SK-N-DZ (cell line): ENCODE measurements at regions not wholly inside any gene's neighbourhood (a gene's known extent, or its start where the extent isn't known, plus 50 kb on each side); places are given as distances from the start of the nearest gene placed in this dataset.

Experiments
- DNase-seq: peaks from one replicate; pipeline ENCODE4 v3.0.0-alpha.2; 2015; ENCODE audit warnings: low spot score

GRCh38 chr2:41720331-41721251 is 327.2 kb upstream of the PKDCC start:
- DNase-seq = no peak

DNA sequence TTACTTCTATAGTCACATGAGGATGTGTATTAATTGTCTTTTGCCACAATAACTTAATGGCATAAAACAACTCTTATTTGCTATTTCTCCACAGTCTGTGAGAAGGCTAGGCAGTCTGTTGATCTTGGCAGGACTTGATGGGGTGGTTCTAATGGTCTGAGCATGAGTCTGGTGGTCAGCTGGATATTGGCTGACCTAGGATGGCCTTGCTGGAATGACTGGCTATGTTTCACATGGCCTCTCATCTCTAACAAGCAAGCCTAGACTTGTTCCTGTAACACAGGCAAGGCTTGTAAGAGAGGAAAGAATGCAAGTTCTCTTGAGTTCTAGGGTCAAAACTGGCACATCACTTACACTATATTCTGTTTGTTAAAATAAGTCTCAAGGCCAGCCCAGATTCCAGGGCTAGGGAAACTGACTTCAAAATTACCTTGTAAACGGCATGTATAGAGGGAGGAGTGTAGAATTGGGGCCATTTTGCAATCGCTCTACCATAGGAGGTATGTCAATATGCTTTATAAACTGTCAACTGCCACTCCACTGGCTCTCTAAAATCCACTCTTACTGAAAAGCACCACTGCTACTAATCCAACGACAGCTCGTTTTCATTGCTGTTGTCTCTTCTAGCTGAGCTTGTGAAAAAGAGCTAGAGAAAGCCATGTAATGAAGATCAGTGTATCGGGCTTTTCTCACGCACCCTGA is 325.0 kb upstream of the PKDCC start:
- DNase-seq = no peak

DNA sequence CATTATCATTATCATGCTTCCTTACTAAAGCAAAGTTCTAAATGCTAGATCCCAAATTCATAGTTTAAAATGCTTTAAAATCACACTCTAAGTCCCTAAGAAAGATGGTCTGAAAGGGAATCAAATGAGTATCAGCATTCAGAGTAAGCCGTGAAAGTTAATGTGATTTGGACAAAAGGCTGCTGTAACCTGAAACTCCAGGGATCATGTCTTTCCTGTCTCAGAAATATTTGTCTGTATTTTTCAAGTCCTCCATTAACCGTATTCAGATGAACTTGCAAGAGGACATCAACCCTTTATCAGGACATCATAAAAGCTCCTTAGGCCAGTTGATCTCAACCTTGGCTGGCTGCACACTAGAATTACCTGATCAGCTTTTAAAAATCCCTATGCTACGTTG is 324.3 kb upstream of the PKDCC start:
- DNase-seq = peak; percentile 70

GRCh38 chr2:41724465-41724864 is 323.4 kb upstream of the PKDCC start:
- peak; percentile 78 for DNase-seq

DNA sequence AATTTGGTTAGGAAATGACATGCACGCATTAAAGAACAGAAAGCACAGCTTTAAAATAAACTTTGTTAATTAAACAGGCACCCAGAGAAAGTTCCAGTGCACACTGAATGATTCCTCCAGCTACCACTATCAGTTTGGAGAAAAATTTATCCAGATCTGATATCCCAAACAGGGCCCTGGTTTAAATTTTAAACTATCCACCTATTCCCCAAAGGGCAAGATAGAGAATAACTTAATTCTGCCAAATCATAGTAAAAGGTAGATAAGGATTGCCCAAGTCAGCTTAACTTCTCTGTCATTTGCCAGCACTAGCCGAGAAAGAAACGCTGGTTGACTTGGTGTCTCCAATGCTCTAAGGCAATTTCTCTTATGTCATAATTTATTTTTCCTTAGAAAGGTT is 321.9 kb upstream of the PKDCC start:
- no peak for DNase-seq

DNA sequence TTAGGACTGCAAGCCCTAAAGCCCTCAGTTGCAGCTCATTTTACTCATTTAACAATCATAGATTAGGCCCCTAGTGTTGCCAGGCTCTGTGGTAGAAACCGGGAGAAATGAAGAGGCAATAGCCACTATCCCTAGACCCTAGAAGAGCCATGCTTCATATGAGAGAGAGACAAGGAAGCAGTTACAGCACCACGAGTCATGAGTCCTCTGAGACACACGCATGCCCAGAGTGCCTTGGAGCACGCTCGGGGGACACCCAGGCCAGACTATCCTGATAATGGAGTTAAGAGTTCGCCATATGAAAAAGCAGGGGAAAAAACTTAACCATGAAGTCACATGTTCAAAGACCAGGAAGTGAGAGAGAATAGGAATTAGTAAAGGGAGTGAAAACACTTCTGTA is 321.5 kb upstream of the PKDCC start:
- DNase-seq = no peak

GRCh38 chr2:41727152-41727551 is 320.7 kb upstream of the PKDCC start:
- no peak for DNase-seq

GRCh38 chr2:41727711-41728110 is 320.1 kb upstream of the PKDCC start:
- peak; percentile 84 for DNase-seq

DNA sequence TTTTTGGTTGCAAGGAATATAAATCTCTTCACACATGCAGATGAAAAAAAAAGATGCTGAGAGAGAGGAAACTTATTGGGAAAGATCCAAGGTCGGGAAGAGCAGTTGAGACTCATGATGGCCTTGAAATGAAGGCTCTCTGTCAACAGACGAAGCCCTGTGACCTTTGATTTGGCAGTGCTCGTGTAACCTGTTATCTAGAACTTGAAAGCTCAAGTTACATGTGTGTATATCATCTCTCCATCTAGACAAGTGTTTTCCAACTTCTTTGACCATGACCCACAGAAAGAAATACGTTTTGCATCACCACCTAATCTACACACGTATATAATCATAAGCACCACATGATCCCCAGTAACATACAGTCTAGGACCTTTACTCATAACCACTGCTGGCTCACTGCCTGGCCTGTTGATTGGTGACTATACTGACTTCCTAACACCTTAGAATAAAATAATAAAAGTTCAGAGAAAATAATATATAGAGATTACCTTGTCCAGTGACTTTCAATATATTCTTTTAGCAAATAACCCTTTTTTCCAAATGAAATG is 319.0 kb upstream of the PKDCC start:
- no peak for DNase-seq

DNA sequence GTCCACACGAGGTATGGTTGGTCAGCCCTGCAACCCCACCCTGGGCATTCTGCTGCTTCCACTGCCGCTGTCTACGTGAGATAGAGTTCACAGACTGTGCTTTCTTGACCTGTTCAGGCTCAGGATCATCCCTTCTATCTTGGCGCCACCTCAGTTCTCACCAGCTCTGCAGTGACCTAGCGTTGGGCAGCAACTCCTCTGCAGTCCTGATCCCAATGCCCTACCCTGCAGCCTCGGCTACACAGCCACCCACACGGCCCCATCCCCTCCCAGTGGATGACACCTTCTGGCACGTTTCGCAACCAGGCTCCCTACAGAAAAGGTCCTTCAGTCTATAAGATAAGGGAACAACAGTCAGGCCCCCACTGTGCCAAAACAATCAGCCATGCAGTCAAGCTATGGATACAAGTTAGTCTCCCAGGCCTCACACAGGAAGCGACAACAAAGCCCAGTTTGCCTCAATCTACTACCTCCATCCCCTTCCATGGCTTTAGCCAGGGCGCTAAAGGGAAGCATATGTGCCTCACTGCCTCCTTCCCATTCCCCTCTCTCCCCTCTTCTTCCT is 317.9 kb upstream of the PKDCC start:
- no peak for DNase-seq

DNA sequence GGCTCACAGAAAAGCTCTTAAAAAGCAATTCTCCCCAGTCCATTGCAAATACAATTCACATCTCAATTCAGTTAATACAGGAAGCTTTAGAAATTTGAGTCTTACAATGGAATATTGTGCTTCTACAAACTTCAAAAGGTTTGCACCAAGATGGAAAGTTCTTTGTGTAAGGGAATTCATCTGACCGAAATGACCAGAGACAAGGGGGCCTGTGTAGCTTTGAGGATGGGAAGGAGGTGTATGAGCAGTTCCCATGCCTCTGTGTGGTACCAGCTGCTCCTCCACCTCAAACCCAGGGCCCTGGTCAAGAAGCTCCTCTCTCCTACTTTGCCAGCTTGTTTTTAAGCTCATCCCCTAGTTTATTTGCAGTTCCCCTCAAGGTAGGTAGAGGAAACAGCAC is 312.8 kb upstream of the PKDCC start:
- DNase-seq = no peak

DNA sequence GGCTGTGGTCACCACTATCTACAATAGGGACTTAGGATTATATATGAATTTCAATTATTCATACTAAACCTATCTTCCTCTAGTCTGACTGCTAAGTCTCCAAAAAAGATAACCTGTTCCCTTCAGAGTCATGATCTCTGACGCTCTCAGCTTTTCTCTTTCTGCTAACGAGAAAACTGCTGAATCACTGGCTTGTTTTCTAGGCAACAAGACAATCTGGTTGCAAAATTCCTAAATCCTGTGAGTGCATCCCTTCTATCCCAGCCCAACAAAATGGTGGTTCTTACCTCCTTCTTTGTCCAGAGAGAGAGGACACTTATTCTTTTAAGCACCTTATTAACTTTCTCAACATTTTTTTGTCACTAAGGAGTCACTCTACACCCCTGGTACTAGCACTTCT is 312.3 kb upstream of the PKDCC start:
- DNase-seq = no peak

DNA sequence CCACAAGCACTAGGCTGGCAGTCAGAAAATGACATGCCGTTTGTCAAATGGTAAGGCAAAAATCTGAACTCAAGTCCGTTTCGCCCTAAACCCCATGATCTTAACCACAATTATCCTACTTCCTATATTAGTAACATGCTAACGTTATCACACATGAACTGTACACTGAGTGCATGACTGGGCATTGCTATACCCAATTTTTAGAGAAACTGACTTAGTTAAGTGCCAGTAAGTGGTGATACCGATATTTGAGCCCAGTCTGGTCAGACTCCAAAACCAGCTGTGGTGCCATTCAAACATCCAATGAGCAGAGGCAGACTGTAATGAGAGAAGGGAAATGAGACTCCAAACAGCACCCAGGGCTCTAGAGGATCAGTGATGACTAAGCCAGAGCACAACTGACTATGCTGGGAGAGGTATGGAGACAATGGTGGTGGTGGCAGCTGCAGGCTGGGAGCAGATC is 311.7 kb upstream of the PKDCC start:
- DNase-seq = no peak

- DNase-seq = no peak
Measured at GRCh38 chr2:41736586-41736985, 311.2 kb upstream of the PKDCC start.

GRCh38 chr2:41737888-41738287 is 309.9 kb upstream of the PKDCC start:
- DNase-seq = no peak

GRCh38 chr2:41741951-41742595 is 305.7 kb upstream of the PKDCC start:
- no peak for DNase-seq

DNA sequence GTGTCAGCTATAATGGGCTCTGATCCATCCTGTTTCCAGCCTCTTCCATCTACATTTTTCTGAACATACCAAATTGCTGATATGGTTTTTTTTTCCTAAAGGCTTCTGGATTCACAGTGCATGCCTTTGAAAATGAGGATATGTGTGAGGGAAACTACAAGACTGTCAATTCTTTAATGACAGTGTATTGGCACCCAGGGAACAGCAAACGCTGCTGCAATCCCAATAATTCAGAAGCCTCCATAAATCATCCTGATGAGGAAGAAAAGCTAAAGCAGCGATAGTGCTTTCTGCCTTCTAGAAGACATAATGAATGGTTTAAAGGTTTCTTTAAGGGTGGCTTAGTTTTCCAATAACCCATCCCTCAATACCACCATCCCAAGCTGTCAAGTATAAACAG is 304.5 kb upstream of the PKDCC start:
- DNase-seq = no peak

GRCh38 chr2:41750829-41751228 is 297.0 kb upstream of the PKDCC start:
- no peak for DNase-seq

DNA sequence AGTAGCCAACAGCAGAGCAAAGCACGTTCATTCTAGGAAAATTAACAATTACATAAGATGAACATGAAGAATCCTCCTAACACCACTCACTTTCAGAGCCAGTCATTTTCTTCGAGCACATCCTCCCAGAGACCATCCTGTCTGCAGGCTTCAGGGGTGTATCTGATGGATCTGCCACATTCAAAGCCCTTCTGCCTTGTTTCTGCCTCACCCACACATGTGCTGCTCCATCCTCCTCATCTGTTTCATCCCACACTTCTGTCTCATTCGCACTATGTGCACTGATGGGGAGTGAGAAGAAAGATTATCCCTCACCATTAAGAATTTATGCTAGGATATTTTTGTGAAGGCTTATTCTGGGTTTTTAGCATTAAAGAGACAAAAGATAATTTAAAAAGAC is 287.9 kb upstream of the PKDCC start:
- no peak for DNase-seq

DNA sequence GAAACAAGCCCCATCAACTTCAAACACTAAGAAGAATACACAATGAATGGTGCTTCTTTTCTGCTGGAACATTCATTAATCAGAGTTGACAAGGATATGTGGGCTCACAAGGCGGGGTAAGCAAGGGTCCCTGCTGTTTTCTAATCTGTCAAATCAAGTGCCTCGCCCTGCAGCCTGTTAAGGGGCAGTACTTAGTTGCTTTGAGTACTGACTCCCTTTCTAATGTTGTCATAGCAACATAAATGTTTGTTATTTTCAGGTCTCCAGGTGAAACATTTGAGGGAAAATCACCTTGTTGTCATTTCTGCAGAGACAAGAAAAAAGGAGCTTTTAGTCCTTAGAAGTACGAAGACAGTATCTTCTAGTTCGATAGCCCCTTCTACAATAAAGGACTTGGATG is 284.7 kb upstream of the PKDCC start:
- DNase-seq = no peak

DNA sequence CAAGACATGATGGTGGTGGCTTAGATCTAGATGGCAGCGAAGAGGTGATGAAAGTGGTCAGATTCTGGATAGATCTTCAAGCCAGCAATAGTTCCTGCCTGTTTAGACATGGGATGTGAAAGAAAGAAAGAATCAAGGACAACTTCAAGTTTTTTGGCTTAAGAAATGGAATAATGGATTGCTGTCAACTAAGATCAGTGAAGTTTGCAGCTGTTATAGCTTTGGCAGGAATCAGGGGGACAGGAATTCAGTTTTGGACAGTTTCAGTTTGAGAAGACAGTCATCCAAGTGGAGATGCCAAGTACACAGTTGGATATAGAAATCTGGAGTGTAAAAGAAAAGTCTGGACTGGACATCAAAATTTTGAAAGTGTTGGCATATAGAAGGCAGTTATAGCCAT is 283.7 kb upstream of the PKDCC start:
- no peak for DNase-seq

DNA sequence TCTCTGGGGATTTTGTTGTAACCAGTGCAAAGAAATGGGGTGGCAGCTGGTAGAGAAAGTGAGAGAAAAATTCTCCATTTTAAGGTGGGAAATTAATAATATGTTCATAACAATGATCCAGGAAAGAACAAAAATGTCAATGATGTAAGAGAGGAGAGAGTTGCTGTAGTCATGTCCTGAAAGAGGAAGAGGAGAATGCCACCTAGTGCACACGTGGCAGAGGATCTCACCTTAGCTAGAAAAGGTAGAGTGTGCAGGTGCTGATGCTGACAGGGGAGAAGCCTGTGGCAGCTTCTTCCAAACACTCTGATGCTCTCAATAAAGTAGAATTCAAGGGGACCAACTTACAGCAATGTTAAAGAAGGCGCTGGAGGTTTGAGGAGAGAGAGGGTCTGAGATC is 282.9 kb upstream of the PKDCC start:
- no peak for DNase-seq
